Activated T-cell treated with anti-CD3 and anti-CD28 coated beads, Interleukin-2, amount 50 U/mL, for 48 hours (primary cell): ENCODE measurements at regions not wholly inside any gene's neighbourhood (a gene's known extent, or its start where the extent isn't known, plus 50 kb on each side); places are given as distances from the start of the nearest gene placed in this dataset.

Experiments used
- DNase-seq, 2 experiments: peaks; one replicate each; pipeline ENCODE4 v3.0.0-alpha.2; 2020

- DNase-seq = no peak
These were observed 166.2 kb upstream of the SP8 start for GRCh38 chr7:20952916-20953315.

GRCh38 chr7:20954711-20955619 lies 168.3 kb upstream of the SP8 start:
- DNase-seq = no peak

DNA sequence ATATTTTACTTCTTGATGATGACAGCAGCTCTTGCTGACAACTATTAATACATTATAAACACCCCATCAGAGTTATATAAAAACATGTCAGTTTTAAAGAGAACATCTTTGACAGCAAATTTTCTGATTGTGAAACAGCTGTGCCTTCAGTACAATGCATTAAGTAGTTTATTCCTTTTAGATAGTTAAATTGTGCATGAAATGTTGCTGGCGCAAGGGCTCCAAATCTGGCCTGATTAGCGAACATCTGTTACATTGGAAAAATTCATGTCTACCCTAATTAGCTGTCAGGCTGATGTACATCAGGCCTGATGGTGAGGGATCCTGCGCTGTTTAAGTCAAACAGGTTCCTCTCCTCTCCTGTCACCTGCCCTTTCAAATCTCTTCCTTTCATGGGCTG lies 171.9 kb upstream of the SP8 start:
- DNase-seq = no peak

- no peak for DNase-seq
These were observed 172.6 kb upstream of the SP8 start for GRCh38 chr7:20959281-20959680.

GRCh38 chr7:20963556-20964280 lies 177.0 kb upstream of the SP8 start:
- no peak for DNase-seq

- no peak for DNase-seq
These were observed 177.7 kb upstream of the SP8 start for GRCh38 chr7:20964281-20964918.

DNA sequence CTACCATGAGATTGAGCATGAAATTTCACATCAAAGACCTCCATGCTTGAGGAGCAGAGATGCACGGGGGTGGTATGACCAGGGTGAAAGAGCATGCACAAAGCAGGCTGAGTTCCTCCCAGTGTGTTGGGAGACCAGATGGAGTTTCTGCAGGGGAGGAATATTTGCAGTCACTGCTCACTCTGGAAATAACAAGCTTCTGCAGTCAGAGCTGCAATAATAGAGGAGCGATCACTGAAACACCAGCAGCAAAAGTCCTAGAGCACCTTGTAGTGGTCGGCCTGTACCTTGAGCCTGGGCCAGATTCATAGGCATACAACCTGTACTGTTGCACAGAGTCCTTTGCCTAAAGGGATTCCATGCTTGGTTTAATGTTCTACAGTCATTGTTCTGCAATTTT lies 184.5 kb upstream of the SP8 start:
- DNase-seq = no peak

DNA sequence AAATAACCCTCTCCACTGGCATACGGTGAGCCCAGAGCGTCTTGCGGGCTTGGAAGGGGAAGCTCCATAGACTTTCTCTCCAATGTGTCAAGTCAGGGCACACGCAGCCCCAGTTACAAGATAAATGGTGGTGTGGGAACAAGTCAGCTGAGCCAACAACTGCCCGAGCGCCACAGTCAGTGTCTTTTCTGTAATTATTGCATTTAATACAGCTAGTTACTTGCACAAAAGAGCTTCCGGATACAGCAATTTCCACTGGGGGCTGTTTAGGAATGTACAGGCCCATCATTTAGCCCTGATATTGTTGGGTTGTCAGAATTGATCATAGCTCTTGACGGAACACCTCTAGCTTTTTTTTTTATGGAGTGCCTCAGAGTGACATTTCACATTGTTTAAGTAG lies 193.5 kb upstream of the SP8 start:
- DNase-seq = no peak

GRCh38 chr7:20980668-20981264 lies 194.1 kb upstream of the SP8 start:
- DNase-seq = no peak

DNA sequence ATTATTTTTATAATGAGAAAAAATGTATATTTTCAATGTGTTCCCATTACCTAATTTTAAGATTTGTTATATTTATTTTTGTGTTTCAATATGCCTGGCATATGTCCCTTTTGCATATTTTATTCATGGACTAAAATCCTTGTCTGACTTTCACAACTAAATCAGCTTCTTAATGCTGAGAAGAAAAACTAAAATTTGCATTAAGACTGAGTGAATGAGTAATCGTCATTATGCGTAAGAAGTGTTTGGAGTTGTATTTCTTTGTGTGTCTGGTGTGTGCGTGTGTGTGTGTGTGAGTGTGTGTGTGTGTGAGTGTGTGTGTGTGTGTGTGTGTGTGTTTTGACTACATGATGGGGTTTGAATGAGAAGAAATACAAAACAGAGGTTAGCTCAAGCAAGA lies 201.7 kb upstream of the SP8 start:
- DNase-seq = no peak

DNA sequence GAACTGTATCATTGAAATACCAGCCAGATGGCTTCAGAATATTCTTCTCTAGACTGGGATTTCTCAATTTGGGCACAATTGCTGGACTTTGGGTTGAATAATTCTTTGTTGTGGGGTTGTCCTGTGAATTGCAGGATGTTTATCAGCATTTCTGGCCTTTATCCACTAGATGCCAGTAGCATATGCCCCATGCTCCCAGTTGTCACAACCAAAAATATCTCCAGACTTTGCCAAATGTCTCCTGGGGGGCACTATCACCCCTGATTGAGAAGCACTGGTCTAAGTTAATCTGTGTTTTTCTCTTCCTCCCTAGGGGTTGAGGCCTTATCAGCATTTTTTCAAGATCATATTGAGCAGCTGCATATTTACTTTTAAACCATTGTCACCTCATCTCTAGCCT lies 204.9 kb upstream of the SP8 start:
- DNase-seq = no peak

- DNase-seq = no peak
These were observed 207.0 kb upstream of the SP8 start for GRCh38 chr7:20993693-20994092.

DNA sequence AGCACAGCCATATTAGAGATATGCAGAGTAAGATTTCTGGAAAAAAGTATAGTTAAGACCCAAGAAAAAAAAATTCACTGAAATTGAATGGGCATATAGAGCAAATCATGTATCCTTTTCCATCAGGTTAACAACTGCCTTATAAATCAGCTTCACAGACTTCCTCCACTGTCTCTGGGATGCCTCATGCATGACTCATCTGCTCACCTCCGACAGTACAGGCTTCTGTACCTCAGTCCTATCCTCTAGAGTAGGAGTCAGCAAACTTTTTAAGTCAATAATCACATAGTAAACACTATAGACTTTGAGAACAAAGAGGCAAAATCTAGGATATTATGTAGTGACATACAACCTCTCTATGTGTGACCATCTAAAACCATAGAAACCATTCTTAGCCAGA lies 211.6 kb upstream of the SP8 start:
- no peak for DNase-seq

GRCh38 chr7:21011153-21011552 lies 224.5 kb upstream of the SP8 start:
- DNase-seq = no peak

GRCh38 chr7:21013765-21014539 lies 227.3 kb upstream of the SP8 start:
- DNase-seq = no peak

DNA sequence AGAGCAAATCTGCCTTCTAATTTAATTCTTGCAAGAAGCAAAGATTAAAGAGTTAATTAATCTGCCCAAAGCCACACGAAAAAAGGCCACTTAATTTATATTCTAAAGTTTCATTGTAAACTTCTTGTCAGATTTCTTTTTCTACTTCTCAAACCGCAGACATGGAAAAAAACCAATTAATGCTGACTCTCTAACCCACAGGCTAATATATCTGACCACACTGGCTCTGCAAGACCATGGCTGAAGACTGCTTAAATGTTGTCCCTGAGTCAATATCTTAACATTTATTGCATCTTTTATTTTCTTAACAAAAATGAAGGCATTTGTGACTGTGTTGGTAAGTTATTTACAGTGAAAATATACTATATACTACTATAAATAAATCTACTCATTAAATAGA lies 234.0 kb upstream of the SP8 start:
- no peak for DNase-seq

DNA sequence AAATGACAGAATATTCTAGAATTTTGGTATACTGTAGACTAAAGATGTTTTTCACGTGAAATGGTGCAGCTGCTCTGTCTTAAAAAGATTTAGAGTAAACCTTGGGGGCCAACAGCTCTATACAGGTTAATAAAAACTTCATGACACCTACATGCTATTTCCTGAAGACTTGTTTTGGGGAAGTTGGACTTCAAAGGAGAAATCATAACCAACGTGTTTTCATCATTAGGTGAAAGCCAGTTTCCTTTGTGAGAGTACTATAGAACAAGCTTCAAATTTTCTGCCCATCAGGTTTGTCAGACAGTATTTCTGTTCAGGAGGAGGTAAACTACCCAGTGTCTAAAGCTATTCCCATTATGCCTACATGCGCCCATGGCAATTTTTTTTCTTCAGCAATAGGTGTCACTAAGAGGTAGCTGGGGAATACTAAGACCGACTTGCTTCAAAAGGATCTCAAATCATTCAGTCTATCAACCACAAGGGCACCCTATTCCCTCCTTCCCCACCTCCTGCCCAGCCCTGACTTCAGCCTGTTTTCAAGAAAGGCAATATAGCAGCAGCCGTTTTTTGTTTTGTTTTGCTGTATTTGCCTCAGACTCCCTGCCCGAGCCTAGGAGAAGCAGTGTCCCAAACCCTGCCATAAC lies 237.3 kb upstream of the SP8 start:
- DNase-seq = no peak

DNA sequence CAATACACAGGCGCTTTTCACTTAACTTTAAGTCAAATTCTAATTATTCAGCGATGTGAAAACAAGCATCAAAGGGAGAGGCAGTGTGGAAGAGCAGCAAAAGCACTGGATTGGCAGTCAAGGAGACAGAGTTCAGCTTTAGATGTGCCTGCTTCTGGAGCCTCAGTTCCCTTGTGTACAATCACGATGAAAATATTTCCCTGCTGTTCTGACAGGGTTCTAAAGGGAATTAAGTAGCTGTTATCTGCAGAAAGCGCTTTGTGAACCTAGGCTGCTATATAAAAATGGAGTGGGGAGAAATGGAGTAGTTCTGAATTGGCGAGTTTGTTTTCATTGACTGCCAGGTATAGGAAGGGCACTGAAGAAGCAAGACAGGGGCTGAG lies 237.8 kb upstream of the SP8 start:
- no peak for DNase-seq

- DNase-seq = no peak
These were observed 241.5 kb upstream of the SP8 start for GRCh38 chr7:21028186-21028585.

GRCh38 chr7:21028599-21028998 lies 241.9 kb upstream of the SP8 start:
- no peak for DNase-seq

DNA sequence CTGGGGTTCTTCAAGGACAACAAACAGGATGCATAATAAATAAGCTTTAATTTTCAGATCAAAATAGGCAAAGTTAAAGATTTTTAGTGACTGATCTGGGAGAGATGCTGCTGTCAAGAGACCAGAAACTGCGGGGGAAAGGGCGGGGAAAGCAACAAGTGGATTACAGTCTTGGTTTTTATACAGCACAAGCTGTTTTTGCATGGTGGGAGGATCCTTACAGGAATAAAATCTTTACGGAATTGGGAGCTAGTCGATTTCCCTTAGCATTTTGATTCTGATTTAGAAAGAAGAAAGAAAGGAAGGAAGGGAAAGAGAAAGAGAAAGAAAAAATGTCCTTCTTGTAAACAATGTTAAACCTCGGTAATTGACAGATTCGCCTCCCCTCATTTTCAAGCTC lies 242.3 kb upstream of the SP8 start:
- no peak for DNase-seq

DNA sequence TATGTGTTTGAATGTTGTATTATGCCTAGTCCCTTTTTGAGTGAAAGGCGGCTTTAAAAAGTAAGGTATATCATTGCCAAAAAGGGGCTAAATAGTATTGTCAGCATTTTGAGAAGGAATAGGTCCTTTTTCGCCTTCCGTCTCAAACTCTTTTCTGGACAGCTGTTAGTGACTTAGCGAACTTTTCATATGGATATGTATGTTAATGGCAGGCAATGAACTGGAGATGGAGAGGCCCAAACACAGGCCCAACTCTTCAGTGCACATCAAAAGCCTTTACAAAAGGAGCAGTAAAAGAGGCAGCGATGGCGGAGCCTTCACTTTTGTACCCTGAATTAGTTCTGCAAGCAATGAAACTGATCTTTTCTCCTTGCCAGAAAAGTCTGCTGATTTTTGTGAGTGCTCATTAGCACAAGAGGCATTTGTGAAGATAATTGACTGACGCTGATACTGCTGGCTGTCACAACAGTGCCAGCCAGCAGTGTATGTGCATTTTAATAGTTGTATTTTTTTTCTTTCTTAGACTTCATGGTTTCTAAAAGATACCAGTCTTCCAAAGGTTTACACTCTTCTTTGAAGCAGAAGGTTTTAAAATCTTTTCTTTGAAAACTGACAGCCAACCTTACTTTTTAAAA lies 243.7 kb upstream of the SP8 start:
- no peak for DNase-seq
